ENCODE measurements at regions not wholly inside any gene's neighbourhood (a gene's known extent, or its start where the extent isn't known, plus 50 kb on each side); places are given as distances from the start of the nearest gene placed in this dataset.

GRCh38 chr9:134591082-134591571 lies 50.5 kb upstream of the COL5A1 start:
- peaks cover 20% of the 10 kb centered on the region for H3K4me1 ChIP-seq (ENCODE audit: control insufficient read depth, insufficient read depth, low read length)
- H2BK20ac ChIP-seq (ENCODE audit: low read depth, low read length): peak overlapping the region; percentile 46
- H4K91ac ChIP-seq (ENCODE audit: insufficient read depth, low read depth, low read length): 0 out of 2 replicates have a peak overlapping the region, but pooled peaks have one; percentile 48
- no peaks in the 10 kb centered on the region for H4K20me1 ChIP-seq (ENCODE audit: insufficient read depth, low read length)
- no peak overlapping the region for H3K23ac ChIP-seq (ENCODE audit: low read depth, low read length)
- no peak overlapping the region for H3K56ac ChIP-seq (ENCODE audit: extremely low read depth, insufficient read depth, low read length)
- no peak overlapping the region for H3K4me3 ChIP-seq (ENCODE audit: insufficient read depth, low read depth, low read length)
- DNase-seq (no peak), ATAC-seq (ENCODE audit: low read depth) (no peak)
- dilution Hi-C loops (cut with HindIII; ENCODE audit: low sequenced_read_pairs, unreplicated experiment): no loop called here
- H4K5ac ChIP-seq (ENCODE audit: low read depth, low read length): no peak overlapping the region
- no peak overlapping the region; the same call in 1 of the 2 replicates for H3K14ac ChIP-seq (replicated peaks; ENCODE audit: low read depth, low read length)
- 0 out of 3 replicates have a peak overlapping the region, but pooled peaks have one; percentile 10 for H2BK15ac ChIP-seq (ENCODE audit: low read depth, low read length)
- H3K79me1 ChIP-seq (ENCODE audit: low read depth in 1 of 2, low read length in 2 of 2): 0 out of 4 replicates have a peak, but pooled peaks cover 0 to 3% of the 10 kb centered on the region in 2 experiments
- no peaks in the 10 kb centered on the region for H3K9me3 ChIP-seq (ENCODE audit: control insufficient read depth, insufficient read depth, low read length)
- in situ Hi-C loops (cut with MboI; ENCODE audit: low sequenced_read_pairs): no loop called here
- no peaks in the 10 kb centered on the region for H3K27me3 ChIP-seq (ENCODE audit: control insufficient read depth, insufficient read depth, low read length)
- peak overlapping the region; percentile 95 for H2BK120ac ChIP-seq (ENCODE audit: low read depth, low read length)
- WGBS, 2 experiments (ENCODE audit: extremely low coverage in 2 of 2, insufficient read length in 1 of 2): 90% methylated on average over 10 of the region's 11 CpGs; no CpG with 5 or more reads in 1 of the 2 experiments
- no peak overlapping the region for H2AK9ac ChIP-seq (replicated peaks; ENCODE audit: low read depth, low read length, poor library complexity)
- no peaks in the 10 kb centered on the region for H3K36me3 ChIP-seq (ENCODE audit: control insufficient read depth, insufficient read depth, low read length)
- H3K18ac ChIP-seq (ENCODE audit: low read depth, low read length): no peak overlapping the region
- BruUV-seq (replicated peaks): no TSS peak
- peak overlapping the region; percentile 84; the same call in 1 of the 2 replicates for H2AK5ac ChIP-seq (ENCODE audit: low read depth, low read length)
- H4K8ac ChIP-seq (ENCODE audit: low read depth in 2 of 2, low read length in 2 of 2): peak overlapping the region in 1 of 2 experiments; percentile 5; a peak in 1 of 4 replicates
- TF ChIP-seq MXI1 (IDR thresholded peaks at IDR 0.05; ENCODE audit: borderline replicate concordance, low read depth, low read length) (no peak), NFE2L2 (IDR thresholded peaks at IDR 0.05; ENCODE audit: low read depth, low read length) (no peak), RAD21 (IDR thresholded peaks at IDR 0.05; ENCODE audit: low read length) (no peak), MAZ (IDR thresholded peaks at IDR 0.05; ENCODE audit: borderline replicate concordance, low read depth, low read length) (no peak), RCOR1 (IDR thresholded peaks at IDR 0.05; ENCODE audit: insufficient replicate concordance, low read length) (no peak), SMC3 (IDR thresholded peaks at IDR 0.05; ENCODE audit: low read depth, low read length) (no peak), CHD1 (IDR thresholded peaks at IDR 0.05; ENCODE audit: low read depth, low read length) (no peak), FOS (IDR thresholded peaks at IDR 0.05; ENCODE audit: low read depth, low read length) (no peak), CEBPB (IDR thresholded peaks at IDR 0.05; ENCODE audit: low read depth, low read length) (no peak), MAFK (IDR thresholded peaks at IDR 0.05; ENCODE audit: low read depth, low read length) (no peak), BHLHE40 (IDR thresholded peaks at IDR 0.05; ENCODE audit: low read depth, low read length) (no peak)
- TF ChIP-seq, protein P1, sequence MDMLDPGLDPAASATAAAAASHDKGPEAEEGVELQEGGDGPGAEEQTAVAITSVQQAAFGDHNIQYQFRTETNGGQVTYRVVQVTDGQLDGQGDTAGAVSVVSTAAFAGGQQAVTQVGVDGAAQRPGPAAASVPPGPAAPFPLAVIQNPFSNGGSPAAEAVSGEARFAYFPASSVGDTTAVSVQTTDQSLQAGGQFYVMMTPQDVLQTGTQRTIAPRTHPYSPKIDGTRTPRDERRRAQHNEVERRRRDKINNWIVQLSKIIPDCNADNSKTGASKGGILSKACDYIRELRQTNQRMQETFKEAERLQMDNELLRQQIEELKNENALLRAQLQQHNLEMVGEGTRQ (IDR thresholded peaks at IDR 0.05; ENCODE audit: low read depth, low read length): no peak
- H3K4me2 ChIP-seq (ENCODE audit: low read depth, low read length): no peak overlapping the region
- CTCF ChIA-PET: no interaction called here
- no peak overlapping the region for H2BK5ac ChIP-seq (ENCODE audit: low read depth, low read length, poor library complexity, severe bottlenecking)
- H3K9ac ChIP-seq (ENCODE audit: low read depth, low read length): no peak overlapping the region
- H3K9me1 ChIP-seq (ENCODE audit: insufficient read depth, low read length): peaks cover 28% of the 10 kb centered on the region
- H3K4ac ChIP-seq (ENCODE audit: low read depth, low read length): peak overlapping the region; percentile 31
- H3K27ac ChIP-seq (ENCODE audit: insufficient read depth, low read length): no peak overlapping the region
- peak overlapping the region; percentile 10 for H2AFZ ChIP-seq (replicated peaks; ENCODE audit: low read length, poor library complexity)
- POLR2A ChIA-PET (ENCODE audit: unreplicated experiment): no interaction called here
- intact Hi-C loops (cut with micrococcal nuclease): no loop called here

Measured in IMR-90 (cell line).